HepG2 (cell line): ENCODE measurements at regions not wholly inside any gene's neighbourhood (a gene's known extent, or its start where the extent isn't known, plus 50 kb on each side); places are given as distances from the start of the nearest gene placed in this dataset.

Experiments
- HDAC1 ChIP-seq: sonication (generic); formaldehyde crosslinking; IDR thresholded peaks from 2 replicates; pipeline ENCODE4 v1.5.1; 2020; ENCODE audit warnings: mild to moderate bottlenecking, missing genetic modification reagents
- HMGA1 ChIP-seq: sonication (generic); formaldehyde crosslinking; conservative IDR thresholded peaks from 2 replicates; pipeline ENCODE4 v1.4.0; 2020; ENCODE audit warnings: missing genetic modification reagents
- NFE2 ChIP-seq: sonication (generic); formaldehyde crosslinking; IDR thresholded peaks from 2 replicates; pipeline ENCODE4 v1.4.0; 2020; ENCODE audit warnings: missing genetic modification reagents
- NFE2L1 ChIP-seq: sonication (generic); formaldehyde crosslinking; IDR thresholded peaks from 2 replicates; pipeline ENCODE4 v1.4.0; 2020; ENCODE audit warnings: missing genetic modification reagents, mild to moderate bottlenecking, borderline replicate concordance
- PITX1 ChIP-seq: sonication (generic); formaldehyde crosslinking; IDR thresholded peaks from 2 replicates; pipeline ENCODE4 v1.5.1; 2020; ENCODE audit warnings: mild to moderate bottlenecking, missing genetic modification reagents
- REPIN1 ChIP-seq: sonication (generic); formaldehyde crosslinking; IDR thresholded peaks from 2 replicates; pipeline ENCODE4 v1.8.0; 2022; ENCODE audit warnings: missing genetic modification reagents, low read depth, mild to moderate bottlenecking, borderline replicate concordance
- RXRA ChIP-seq: sonication (generic); formaldehyde crosslinking; IDR thresholded peaks from 2 replicates; pipeline ENCODE4 v1.5.1; 2020; ENCODE audit warnings: missing genetic modification reagents
- TBX2 ChIP-seq: sonication (generic); formaldehyde crosslinking; IDR thresholded peaks from 2 replicates; pipeline ENCODE4 v1.5.0; 2020; ENCODE audit warnings: missing genetic modification reagents, mild to moderate bottlenecking, borderline replicate concordance
- ZNF431 ChIP-seq: sonication (generic); formaldehyde crosslinking; IDR thresholded peaks from 2 replicates; pipeline ENCODE4 v1.9.0; 2022; ENCODE audit warnings: missing genetic modification reagents, low read depth, mild to moderate bottlenecking, borderline replicate concordance
- ZNF660 ChIP-seq: sonication (generic); formaldehyde crosslinking; IDR thresholded peaks from 2 replicates; pipeline ENCODE4 v1.5.1; 2020; ENCODE audit warnings: mild to moderate bottlenecking, low read depth, missing genetic modification reagents, borderline replicate concordance
- TF ChIP-seq, protein P1 (sequence below): IDR thresholded peaks from 2 replicates; pipeline ENCODE4 v1.6.1; 2016; ENCODE audit warnings: low read depth, control low read depth
- TF ChIP-seq, protein P2 (sequence below): sonication (generic); formaldehyde crosslinking; IDR thresholded peaks from 2 replicates; pipeline ENCODE4 v1.5.0; 2020; ENCODE audit warnings: missing genetic modification reagents
- TF ChIP-seq, protein P3 (sequence below): sonication (generic); formaldehyde crosslinking; IDR thresholded peaks from 2 replicates; pipeline ENCODE4 v1.9.0; 2022; ENCODE audit warnings: missing genetic modification reagents, mild to moderate bottlenecking, borderline replicate concordance
- TF ChIP-seq, protein P4 (sequence below): sonication (generic); formaldehyde crosslinking; IDR thresholded peaks from 2 replicates; pipeline ENCODE4 v1.8.1; 2023; ENCODE audit warnings: missing genetic modification reagents, inconsistent platforms, borderline replicate concordance
- TF ChIP-seq, protein P5 (sequence below): sonication (generic); formaldehyde crosslinking; IDR thresholded peaks from 2 replicates; pipeline ENCODE4 v1.8.0; 2022; ENCODE audit warnings: missing genetic modification reagents, low read depth, mild to moderate bottlenecking, borderline replicate concordance
- TF ChIP-seq, protein P6 (sequence below): sonication (generic); formaldehyde crosslinking; IDR thresholded peaks from 2 replicates; pipeline ENCODE4 v1.5.0; 2020; ENCODE audit warnings: mild to moderate bottlenecking, missing genetic modification reagents
- TF ChIP-seq, protein P7 (sequence below): sonication (generic); formaldehyde crosslinking; IDR thresholded peaks from 2 replicates; pipeline ENCODE4 v1.4.0; 2020; ENCODE audit warnings: missing genetic modification reagents

DNA sequence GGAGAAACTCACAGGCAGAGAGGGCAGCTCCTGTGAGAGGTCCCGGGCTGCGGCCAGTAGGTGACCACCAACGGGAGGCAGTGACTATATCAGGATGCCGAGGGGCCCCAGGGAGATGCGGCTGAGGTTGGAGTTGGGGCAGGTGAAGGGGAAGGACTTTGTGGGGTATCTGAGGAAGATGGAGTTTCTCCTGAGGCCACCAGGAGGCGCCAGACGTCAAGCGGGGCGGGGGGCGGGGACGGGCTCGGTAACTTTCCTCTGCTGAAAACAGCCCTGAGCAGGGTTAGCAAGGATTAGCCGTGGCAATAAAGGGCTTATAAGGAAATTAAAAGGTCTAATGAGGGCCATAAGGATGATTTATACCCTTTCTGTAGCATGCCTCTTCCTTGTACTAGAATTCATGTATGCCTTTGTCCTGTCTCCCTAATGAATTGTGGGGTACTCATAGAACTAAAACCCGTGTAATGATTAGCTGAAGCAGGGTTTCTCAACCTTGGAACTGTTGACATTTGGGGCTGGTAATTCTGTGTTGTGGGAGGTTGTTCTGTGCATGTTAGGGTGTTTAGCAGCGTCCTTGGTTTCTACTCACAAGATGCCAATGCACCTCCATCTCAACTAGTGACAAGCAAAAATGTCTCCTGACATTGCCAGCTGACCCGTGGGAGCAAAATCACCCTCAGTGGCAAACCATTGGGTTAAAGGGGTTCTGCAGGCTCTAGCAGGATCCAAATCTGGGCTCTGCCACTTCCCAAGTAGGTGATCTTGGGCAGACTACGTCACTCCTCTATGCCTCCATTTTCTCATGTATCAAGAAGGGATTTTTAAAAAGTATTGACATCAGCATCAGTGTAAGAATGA, 74.8 kb upstream of the GRIN2A start (continued):
- TF ChIP-seq, protein P1, sequence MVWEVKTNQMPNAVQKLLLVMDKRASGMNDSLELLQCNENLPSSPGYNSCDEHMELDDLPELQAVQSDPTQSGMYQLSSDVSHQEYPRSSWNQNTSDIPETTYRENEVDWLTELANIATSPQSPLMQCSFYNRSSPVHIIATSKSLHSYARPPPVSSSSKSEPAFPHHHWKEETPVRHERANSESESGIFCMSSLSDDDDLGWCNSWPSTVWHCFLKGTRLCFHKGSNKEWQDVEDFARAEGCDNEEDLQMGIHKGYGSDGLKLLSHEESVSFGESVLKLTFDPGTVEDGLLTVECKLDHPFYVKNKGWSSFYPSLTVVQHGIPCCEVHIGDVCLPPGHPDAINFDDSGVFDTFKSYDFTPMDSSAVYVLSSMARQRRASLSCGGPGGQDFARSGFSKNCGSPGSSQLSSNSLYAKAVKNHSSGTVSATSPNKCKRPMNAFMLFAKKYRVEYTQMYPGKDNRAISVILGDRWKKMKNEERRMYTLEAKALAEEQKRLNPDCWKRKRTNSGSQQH (CRISPR knock-in tag): no peak
- TF ChIP-seq ZNF431 (CRISPR knock-in tag): no peak
- TF ChIP-seq, protein P2, sequence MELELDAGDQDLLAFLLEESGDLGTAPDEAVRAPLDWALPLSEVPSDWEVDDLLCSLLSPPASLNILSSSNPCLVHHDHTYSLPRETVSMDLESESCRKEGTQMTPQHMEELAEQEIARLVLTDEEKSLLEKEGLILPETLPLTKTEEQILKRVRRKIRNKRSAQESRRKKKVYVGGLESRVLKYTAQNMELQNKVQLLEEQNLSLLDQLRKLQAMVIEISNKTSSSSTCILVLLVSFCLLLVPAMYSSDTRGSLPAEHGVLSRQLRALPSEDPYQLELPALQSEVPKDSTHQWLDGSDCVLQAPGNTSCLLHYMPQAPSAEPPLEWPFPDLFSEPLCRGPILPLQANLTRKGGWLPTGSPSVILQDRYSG (CRISPR knock-in tag): peak; percentile 28; the same call in 1 of the 2 replicates
- TF ChIP-seq, protein P3, sequence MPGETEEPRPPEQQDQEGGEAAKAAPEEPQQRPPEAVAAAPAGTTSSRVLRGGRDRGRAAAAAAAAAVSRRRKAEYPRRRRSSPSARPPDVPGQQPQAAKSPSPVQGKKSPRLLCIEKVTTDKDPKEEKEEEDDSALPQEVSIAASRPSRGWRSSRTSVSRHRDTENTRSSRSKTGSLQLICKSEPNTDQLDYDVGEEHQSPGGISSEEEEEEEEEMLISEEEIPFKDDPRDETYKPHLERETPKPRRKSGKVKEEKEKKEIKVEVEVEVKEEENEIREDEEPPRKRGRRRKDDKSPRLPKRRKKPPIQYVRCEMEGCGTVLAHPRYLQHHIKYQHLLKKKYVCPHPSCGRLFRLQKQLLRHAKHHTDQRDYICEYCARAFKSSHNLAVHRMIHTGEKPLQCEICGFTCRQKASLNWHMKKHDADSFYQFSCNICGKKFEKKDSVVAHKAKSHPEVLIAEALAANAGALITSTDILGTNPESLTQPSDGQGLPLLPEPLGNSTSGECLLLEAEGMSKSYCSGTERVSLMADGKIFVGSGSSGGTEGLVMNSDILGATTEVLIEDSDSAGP (CRISPR knock-in tag): peak; percentile 84
- no peak; the same call in 1 of the 2 replicates for TF ChIP-seq RXRA (CRISPR knock-in tag)
- peak; percentile 94 for TF ChIP-seq PITX1
- TF ChIP-seq, protein P4, sequence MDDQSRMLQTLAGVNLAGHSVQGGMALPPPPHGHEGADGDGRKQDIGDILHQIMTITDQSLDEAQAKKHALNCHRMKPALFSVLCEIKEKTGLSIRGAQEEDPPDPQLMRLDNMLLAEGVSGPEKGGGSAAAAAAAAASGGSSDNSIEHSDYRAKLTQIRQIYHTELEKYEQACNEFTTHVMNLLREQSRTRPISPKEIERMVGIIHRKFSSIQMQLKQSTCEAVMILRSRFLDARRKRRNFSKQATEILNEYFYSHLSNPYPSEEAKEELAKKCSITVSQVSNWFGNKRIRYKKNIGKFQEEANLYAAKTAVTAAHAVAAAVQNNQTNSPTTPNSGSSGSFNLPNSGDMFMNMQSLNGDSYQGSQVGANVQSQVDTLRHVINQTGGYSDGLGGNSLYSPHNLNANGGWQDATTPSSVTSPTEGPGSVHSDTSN: no peak
- TF ChIP-seq REPIN1 (CRISPR knock-in tag): peak; percentile 80; the same call in 1 of the 2 replicates
- TF ChIP-seq, protein P5, sequence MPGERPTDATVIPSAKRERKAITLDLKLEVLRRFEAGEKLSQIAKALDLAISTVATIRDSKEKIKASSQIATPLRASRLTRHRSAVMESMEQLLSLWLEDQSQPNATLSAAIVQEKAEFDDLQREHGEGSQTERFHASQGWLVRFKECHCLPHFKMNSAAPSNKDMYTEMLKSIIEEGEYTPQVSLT: no peak
- TF ChIP-seq HMGA1 (CRISPR knock-in tag): no peak
- TF ChIP-seq, protein P6, sequence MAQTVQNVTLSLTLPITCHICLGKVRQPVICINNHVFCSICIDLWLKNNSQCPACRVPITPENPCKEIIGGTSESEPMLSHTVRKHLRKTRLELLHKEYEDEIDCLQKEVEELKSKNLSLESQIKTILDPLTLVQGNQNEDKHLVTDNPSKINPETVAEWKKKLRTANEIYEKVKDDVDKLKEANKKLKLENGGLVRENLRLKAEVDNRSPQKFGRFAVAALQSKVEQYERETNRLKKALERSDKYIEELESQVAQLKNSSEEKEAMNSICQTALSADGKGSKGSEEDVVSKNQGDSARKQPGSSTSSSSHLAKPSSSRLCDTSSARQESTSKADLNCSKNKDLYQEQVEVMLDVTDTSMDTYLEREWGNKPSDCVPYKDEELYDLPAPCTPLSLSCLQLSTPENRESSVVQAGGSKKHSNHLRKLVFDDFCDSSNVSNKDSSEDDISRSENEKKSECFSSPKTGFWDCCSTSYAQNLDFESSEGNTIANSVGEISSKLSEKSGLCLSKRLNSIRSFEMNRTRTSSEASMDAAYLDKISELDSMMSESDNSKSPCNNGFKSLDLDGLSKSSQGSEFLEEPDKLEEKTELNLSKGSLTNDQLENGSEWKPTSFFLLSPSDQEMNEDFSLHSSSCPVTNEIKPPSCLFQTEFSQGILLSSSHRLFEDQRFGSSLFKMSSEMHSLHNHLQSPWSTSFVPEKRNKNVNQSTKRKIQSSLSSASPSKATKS (CRISPR knock-in tag): 0 out of 2 replicates have a peak, but pooled peaks have one; percentile 82
- TF ChIP-seq, protein P7, sequence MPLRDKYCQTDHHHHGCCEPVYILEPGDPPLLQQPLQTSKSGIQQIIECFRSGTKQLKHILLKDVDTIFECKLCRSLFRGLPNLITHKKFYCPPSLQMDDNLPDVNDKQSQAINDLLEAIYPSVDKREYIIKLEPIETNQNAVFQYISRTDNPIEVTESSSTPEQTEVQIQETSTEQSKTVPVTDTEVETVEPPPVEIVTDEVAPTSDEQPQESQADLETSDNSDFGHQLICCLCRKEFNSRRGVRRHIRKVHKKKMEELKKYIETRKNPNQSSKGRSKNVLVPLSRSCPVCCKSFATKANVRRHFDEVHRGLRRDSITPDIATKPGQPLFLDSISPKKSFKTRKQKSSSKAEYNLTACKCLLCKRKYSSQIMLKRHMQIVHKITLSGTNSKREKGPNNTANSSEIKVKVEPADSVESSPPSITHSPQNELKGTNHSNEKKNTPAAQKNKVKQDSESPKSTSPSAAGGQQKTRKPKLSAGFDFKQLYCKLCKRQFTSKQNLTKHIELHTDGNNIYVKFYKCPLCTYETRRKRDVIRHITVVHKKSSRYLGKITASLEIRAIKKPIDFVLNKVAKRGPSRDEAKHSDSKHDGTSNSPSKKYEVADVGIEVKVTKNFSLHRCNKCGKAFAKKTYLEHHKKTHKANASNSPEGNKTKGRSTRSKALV: 0 out of 2 replicates have a peak, but pooled peaks have one; percentile 46
- TF ChIP-seq TBX2 (CRISPR knock-in tag): peak; percentile 94
- no peak for TF ChIP-seq NFE2 (CRISPR knock-in tag)
- TF ChIP-seq ZNF660 (CRISPR knock-in tag): no peak; the same call in 1 of the 2 replicates
- 0 out of 2 replicates have a peak, but pooled peaks have one; percentile 31 for TF ChIP-seq NFE2L1
- TF ChIP-seq HDAC1 (CRISPR knock-in tag): peak; percentile 82
